ENCODE measurements at regions not wholly inside any gene's neighbourhood (a gene's known extent, or its start where the extent isn't known, plus 50 kb on each side); places are given as distances from the start of the nearest gene placed in this dataset.

GRCh38 chr2:224271617-224272236 is 130.2 kb downstream of the FAM124B start:
- DNase-seq (ENCODE audit: extremely low spot score): no peak
- CTCF ChIA-PET: interaction anchor here (0.9 to 4.6 kb wide), 4 partner anchors 9 to 300 kb away, joined by 3 to 33 read pairs (median 3); no protein-coding TSS in a partner anchor
- no peak for TF ChIP-seq CTCF (IDR thresholded peaks at IDR 0.05; ENCODE audit: control extremely low read depth, extremely low read depth, low read depth, missing control alignments)
- POLR2A ChIA-PET: no interaction called here

GRCh38 chr2:224268441-224268840 is 133.5 kb downstream of the FAM124B start:
- TF ChIP-seq CTCF (IDR thresholded peaks at IDR 0.05; ENCODE audit: control extremely low read depth, extremely low read depth, low read depth, missing control alignments): no peak
- no peak for DNase-seq (ENCODE audit: extremely low spot score)
- ChIA-PET POLR2A (no interaction called here), CTCF (interaction anchor here (1.3 to 3.1 kb wide), 3 partner anchors 15 to 297 kb away, joined by 3 to 18 read pairs (median 4); no protein-coding TSS in a partner anchor)

- POLR2A ChIA-PET: no interaction called here
- no peak for TF ChIP-seq CTCF (IDR thresholded peaks at IDR 0.05; ENCODE audit: control extremely low read depth, extremely low read depth, low read depth, missing control alignments)
- CTCF ChIA-PET: no interaction called here
- DNase-seq (ENCODE audit: extremely low spot score): no peak
Measured at GRCh38 chr2:224264259-224264658, 137.6 kb downstream of the FAM124B start.

GRCh38 chr2:224263571-224264043 is 138.3 kb downstream of the FAM124B start:
- TF ChIP-seq CTCF (IDR thresholded peaks at IDR 0.05; ENCODE audit: control extremely low read depth, extremely low read depth, low read depth, missing control alignments): no peak
- ChIA-PET POLR2A (no interaction called here), CTCF (interaction anchor here (0.8 to 1.6 kb wide), 3 partner anchors 8 to 1292 kb away, joined by 3 to 5 read pairs (median 3); no protein-coding TSS in a partner anchor)
- DNase-seq (ENCODE audit: extremely low spot score): no peak

- CTCF ChIA-PET: interaction anchor here (0.6 kb wide), 1 partner anchor 23 kb away, joined by 3 read pairs; no protein-coding TSS in a partner anchor
Measured at GRCh38 chr2:224261326-224261725, 140.6 kb downstream of the FAM124B start.

GRCh38 chr2:224260372-224261020 is 141.4 kb downstream of the FAM124B start:
- DNase-seq (ENCODE audit: extremely low spot score): no peak
- CTCF ChIA-PET: interaction anchor here (0.6 kb wide), 1 partner anchor 23 kb away, joined by 3 read pairs; no protein-coding TSS in a partner anchor
- TF ChIP-seq CTCF (IDR thresholded peaks at IDR 0.05; ENCODE audit: control extremely low read depth, extremely low read depth, low read depth, missing control alignments): no peak
- POLR2A ChIA-PET: no interaction called here

More at GRCh38 chr2:224261326-224261725, 140.6 kb downstream of the FAM124B start:
- no peak for DNase-seq (ENCODE audit: extremely low spot score)
- no peak for TF ChIP-seq CTCF (IDR thresholded peaks at IDR 0.05; ENCODE audit: control extremely low read depth, extremely low read depth, low read depth, missing control alignments)
- POLR2A ChIA-PET: no interaction called here
